ENCODE measurements at regions not wholly inside any gene's neighbourhood (a gene's known extent, or its start where the extent isn't known, plus 50 kb on each side); places are given as distances from the start of the nearest gene placed in this dataset.

GRCh38 chr3:110855207-110855606 lies 216.4 kb upstream of the NECTIN3 start:
- no peaks in the 10 kb centered on the region for H3K9me3 ChIP-seq (replicated peaks)
- no peak overlapping the region for H3K4me3 ChIP-seq
- TF ChIP-seq, protein P1, sequence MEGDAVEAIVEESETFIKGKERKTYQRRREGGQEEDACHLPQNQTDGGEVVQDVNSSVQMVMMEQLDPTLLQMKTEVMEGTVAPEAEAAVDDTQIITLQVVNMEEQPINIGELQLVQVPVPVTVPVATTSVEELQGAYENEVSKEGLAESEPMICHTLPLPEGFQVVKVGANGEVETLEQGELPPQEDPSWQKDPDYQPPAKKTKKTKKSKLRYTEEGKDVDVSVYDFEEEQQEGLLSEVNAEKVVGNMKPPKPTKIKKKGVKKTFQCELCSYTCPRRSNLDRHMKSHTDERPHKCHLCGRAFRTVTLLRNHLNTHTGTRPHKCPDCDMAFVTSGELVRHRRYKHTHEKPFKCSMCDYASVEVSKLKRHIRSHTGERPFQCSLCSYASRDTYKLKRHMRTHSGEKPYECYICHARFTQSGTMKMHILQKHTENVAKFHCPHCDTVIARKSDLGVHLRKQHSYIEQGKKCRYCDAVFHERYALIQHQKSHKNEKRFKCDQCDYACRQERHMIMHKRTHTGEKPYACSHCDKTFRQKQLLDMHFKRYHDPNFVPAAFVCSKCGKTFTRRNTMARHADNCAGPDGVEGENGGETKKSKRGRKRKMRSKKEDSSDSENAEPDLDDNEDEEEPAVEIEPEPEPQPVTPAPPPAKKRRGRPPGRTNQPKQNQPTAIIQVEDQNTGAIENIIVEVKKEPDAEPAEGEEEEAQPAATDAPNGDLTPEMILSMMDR (IDR thresholded peaks at IDR 0.05; ENCODE audit: borderline replicate concordance), result no peak
- intact Hi-C loops (cut with micrococcal nuclease), result no loop called here
- no peaks in the 10 kb centered on the region for H3K36me3 ChIP-seq
- no peaks in the 10 kb centered on the region for H3K27me3 ChIP-seq (ENCODE audit: low read depth)
- H3K27ac ChIP-seq (replicated peaks), result no peak overlapping the region
- DNase-seq, result no peak
- no peaks in the 10 kb centered on the region for H3K4me1 ChIP-seq

- intact Hi-C loops (cut with micrococcal nuclease), result no loop called here
- DNase-seq, result no peak
- no peaks in the 10 kb centered on the region for H3K36me3 ChIP-seq
- TF ChIP-seq, protein P1 (IDR thresholded peaks at IDR 0.05; ENCODE audit: borderline replicate concordance), result no peak
- H3K27ac ChIP-seq (replicated peaks), result no peak overlapping the region
- no peaks in the 10 kb centered on the region for H3K9me3 ChIP-seq (replicated peaks)
- H3K4me1 ChIP-seq, result no peaks in the 10 kb centered on the region
- no peaks in the 10 kb centered on the region for H3K27me3 ChIP-seq (ENCODE audit: low read depth)
- no peak overlapping the region for H3K4me3 ChIP-seq
Measured at GRCh38 chr3:110856916-110857315, 214.7 kb upstream of the NECTIN3 start.

GRCh38 chr3:110858549-110858948 lies 213.1 kb upstream of the NECTIN3 start:
- no peaks in the 10 kb centered on the region for H3K36me3 ChIP-seq
- intact Hi-C loops (cut with micrococcal nuclease), result no loop called here
- H3K9me3 ChIP-seq (replicated peaks), result no peaks in the 10 kb centered on the region
- TF ChIP-seq, protein P1 (IDR thresholded peaks at IDR 0.05; ENCODE audit: borderline replicate concordance), result no peak
- no peak overlapping the region for H3K4me3 ChIP-seq
- H3K27ac ChIP-seq (replicated peaks), result no peak overlapping the region
- no peaks in the 10 kb centered on the region for H3K4me1 ChIP-seq
- DNase-seq, result no peak
- no peaks in the 10 kb centered on the region for H3K27me3 ChIP-seq (ENCODE audit: low read depth)

GRCh38 chr3:110859336-110859735 lies 212.3 kb upstream of the NECTIN3 start:
- intact Hi-C loops (cut with micrococcal nuclease), result no loop called here
- H3K36me3 ChIP-seq, result no peaks in the 10 kb centered on the region
- no peaks in the 10 kb centered on the region for H3K27me3 ChIP-seq (ENCODE audit: low read depth)
- no peak overlapping the region for H3K27ac ChIP-seq (replicated peaks)
- TF ChIP-seq, protein P1 (IDR thresholded peaks at IDR 0.05; ENCODE audit: borderline replicate concordance), result no peak
- H3K4me3 ChIP-seq, result no peak overlapping the region
- H3K9me3 ChIP-seq (replicated peaks), result no peaks in the 10 kb centered on the region
- H3K4me1 ChIP-seq, result no peaks in the 10 kb centered on the region
- DNase-seq, result no peak

DNA sequence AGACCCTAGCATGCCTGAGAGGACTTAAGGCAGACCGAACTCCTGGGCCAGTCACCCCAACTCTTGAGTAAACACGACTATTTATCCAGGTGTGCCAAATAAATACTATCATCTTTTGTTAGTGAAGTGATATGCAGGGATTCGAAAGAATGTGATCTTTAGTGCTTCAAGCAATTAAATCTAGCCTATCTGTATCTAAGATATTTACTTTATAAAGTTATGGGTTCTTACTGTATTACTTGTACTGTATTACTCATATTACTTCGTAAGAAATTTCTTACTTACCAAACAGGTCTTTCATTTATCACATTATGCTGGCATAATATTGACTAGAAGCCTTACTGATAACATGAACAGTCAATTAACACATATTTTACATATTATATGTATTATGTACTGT lies 211.6 kb upstream of the NECTIN3 start:
- H3K27ac ChIP-seq (replicated peaks), result no peak overlapping the region
- intact Hi-C loops (cut with micrococcal nuclease), result no loop called here
- H3K4me1 ChIP-seq, result no peaks in the 10 kb centered on the region
- no peak for DNase-seq
- TF ChIP-seq, protein P1 (IDR thresholded peaks at IDR 0.05; ENCODE audit: borderline replicate concordance), result no peak
- no peaks in the 10 kb centered on the region for H3K9me3 ChIP-seq (replicated peaks)
- H3K36me3 ChIP-seq, result no peaks in the 10 kb centered on the region
- no peaks in the 10 kb centered on the region for H3K27me3 ChIP-seq (ENCODE audit: low read depth)
- no peak overlapping the region for H3K4me3 ChIP-seq

DNA sequence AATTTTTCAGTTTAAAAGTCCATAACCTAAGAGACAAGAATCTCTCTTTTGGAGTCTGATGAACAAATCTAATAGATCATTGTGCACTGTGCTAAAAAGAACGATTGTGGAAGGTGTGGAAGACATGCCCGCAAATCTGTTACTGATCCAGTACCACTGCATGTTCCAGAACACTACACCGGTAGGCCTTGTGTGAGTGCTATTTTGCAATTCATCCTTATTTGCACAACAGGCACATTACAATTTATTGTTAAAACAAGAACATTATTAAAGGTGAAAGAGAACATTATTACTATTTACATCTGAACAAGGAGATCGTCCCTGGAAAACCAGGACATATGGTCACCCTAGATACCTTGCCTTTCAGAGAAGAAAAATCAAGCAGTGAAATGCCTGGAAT lies 205.7 kb upstream of the NECTIN3 start:
- TF ChIP-seq, protein P1 (IDR thresholded peaks at IDR 0.05; ENCODE audit: borderline replicate concordance), result no peak
- Histone ChIP-seq H3K27me3 (ENCODE audit: low read depth) (no peaks in the 10 kb centered on the region), H3K9me3 (replicated peaks) (no peaks in the 10 kb centered on the region), H3K27ac (replicated peaks) (no peak overlapping the region), H3K4me1 (no peaks in the 10 kb centered on the region), H3K36me3 (no peaks in the 10 kb centered on the region), H3K4me3 (no peak overlapping the region)
- intact Hi-C loops (cut with micrococcal nuclease), result no loop called here
- no peak for DNase-seq
